IPS DF 4.7 (cell line): ENCODE measurements at regions not wholly inside any gene's neighbourhood (a gene's known extent, or its start where the extent isn't known, plus 50 kb on each side); places are given as distances from the start of the nearest gene placed in this dataset.

Experiments used
- DNase-seq: peaks from one replicate; pipeline ENCODE4 v3.0.0-alpha.2; 2013; ENCODE audit warnings: low spot score; ENCODE audit errors: extremely low read depth

GRCh38 chr18:68467329-68467728 lies 247.6 kb downstream of the TMX3 start:
- DNase-seq: no peak

DNA sequence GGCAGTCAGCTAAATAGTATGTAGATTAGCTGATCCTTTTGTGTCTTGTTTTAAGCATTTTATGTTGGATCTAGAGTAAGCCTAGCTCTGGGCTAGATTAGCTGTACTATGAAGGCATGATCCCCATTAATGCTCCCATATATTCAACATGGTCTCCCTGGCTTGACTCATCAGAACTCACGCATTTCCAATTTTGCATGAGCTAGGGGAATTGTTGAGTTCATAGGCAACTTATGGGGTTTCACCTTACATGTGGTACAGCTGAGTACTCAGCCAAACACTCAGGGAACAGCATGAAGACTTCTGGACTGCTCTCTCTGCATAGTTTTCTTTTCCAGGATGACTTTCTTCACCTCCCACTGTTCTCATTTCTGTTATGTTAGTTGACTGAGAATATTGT lies 248.2 kb downstream of the TMX3 start:
- no peak for DNase-seq

DNA sequence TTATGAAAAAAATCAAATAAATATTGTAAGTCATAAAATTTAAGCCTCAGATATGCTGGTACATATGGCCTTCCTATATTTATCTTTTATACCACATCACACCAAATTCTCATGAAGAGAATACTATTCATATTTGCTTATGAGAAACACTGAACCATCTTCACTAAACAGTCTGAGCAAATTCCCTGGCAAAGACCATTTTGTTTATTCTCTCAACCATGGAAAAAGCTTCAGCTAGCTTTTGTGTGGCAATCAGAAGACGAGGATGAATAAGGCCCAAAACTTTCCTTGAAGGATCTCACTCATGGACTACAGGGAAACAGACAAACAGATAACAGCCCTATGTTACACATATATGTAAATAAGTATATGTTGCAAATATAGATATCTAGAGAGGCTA lies 252.1 kb downstream of the TMX3 start:
- no peak for DNase-seq

- DNase-seq: no peak
These were observed 252.8 kb downstream of the TMX3 start for GRCh38 chr18:68462148-68462547.

DNA sequence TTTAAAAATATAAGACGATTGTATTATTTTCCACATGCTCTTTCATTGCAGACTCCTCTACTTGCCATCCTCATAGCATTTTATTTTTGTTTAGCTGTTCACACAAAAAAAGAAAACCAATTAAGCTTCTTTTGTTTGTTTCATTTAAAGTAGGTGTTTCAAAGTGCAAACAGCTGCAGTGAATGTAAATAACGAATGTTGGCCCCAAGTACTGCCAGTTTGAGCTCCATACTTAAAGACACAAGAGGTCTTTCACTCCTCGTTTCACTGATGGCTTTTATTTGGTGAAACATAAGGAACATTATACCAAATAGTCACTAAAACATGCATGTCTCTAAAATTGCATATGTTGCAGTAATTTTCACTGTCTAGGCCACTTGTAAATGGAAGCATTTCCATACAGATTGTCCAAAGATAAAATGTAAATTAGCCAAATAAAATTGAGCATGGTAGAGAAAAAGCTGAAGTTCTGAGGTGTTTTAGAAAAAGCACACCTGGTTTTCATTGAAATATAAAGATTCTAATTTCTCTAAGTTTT lies 253.4 kb downstream of the TMX3 start:
- no peak for DNase-seq

DNA sequence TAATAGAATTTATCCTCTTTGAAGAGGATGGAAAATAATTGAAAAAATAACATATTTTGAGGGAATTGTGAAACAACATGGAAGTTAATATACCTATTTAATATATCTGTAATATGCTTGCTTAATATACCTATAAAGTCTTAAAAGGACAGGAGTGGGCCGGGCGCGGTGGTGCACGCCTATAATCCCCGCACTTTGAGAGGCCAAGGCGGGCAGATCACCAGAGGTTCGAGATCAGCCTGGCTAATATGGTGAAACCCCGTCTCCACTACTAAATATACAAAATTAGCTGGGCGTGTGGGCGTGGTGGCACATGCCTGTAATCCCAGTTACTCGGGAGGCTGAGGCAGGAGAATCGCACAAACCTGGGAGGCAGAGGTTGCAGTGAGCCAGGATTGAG lies 254.9 kb downstream of the TMX3 start:
- DNase-seq: no peak

DNA sequence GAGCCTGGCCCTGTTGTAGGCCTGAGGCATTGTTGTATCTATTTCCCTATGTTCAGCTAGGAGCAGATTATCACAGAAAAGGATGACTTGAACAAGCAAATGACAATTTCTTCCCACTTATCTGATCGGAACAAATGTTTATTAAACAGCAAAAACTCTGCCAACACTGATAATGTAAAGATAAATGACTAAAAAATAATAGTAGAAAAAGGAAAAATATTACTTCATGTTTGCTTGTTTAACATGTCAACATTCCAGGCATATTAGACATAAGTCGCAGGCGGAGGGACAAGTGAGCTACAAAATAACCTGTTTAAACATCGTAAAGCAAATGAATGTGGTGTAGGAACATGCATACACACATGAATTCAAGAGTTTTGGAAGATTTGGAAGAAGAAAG lies 257.9 kb downstream of the TMX3 start:
- no peak for DNase-seq

DNA sequence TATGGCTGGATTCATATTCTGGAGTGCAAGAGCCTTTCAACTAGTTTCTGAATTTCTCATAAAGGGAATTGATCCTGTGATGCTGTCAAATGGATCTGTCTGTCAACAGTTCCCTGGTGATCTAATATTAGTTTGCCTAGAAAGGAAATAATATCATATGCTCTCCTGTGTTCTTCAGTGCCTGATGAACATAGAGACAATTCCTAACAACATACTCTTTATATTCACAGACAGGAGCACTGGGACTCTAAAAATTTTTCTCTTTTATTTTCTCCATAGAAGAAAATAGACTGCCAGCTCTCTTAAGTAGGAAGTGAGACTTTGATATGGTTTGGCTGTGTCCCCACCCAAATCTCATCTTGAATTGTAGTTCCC lies 259.7 kb downstream of the TMX3 start:
- no peak for DNase-seq

GRCh38 chr18:68454511-68455228 lies 260.2 kb downstream of the TMX3 start:
- DNase-seq: no peak

DNA sequence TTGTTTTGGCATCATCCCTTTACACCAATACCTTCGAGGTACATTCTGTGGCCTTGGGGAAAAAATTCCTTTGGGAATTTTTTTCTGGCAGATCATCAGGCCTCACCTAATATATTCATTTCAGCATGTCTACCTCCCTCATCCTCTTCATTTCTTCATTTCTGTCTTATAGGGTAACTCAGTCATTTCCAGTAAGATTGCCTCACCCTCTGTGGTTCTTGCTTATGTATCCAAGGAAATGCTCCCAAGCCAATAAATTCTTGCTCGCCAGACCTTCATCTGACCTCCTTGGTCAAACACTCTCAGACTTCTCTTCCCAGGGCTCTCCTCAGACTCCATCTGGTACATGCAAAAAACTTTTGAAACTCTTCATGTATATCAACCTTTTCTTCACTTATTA lies 265.6 kb downstream of the TMX3 start:
- DNase-seq: no peak

DNA sequence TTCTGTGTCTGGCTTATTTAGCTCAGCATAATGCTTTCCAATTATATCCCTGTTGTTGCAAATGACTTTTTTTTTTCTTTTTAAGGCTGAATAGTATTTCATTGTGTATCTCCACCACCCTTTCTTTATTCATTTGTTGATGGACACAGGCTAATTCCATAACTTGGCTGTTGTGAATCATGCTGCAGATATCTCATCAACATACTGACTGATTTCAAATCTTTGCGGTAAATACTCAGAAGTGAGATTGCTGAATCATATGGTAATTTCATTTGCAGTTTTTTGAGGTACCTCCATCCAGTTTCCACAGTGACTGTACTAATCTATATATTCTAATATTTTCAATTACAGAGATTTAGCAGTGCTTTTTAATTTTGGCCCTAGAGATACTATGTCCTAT lies 266.2 kb downstream of the TMX3 start:
- no peak for DNase-seq

GRCh38 chr18:68447286-68447685 lies 267.6 kb downstream of the TMX3 start:
- DNase-seq: no peak

GRCh38 chr18:68445668-68446426 lies 269.1 kb downstream of the TMX3 start:
- no peak for DNase-seq

DNA sequence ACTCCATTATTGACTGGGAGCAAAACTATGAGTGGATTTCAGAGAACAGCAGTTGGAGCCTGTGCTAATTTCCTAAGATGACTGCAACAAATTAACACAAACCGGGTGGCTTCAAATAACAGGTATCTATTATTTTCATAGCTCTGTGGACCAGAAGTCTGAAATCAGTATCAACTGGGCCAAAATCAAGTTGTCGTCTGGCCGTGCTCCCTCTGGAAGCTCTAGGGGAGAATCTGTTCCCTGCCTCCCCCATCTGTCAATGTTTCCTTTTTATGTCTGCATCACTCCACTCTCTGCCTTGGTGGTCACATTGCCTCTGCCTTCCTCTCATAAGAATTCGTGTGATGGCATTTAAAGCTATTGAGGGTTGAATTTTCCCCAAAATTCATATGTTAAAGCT lies 269.8 kb downstream of the TMX3 start:
- DNase-seq: no peak

DNA sequence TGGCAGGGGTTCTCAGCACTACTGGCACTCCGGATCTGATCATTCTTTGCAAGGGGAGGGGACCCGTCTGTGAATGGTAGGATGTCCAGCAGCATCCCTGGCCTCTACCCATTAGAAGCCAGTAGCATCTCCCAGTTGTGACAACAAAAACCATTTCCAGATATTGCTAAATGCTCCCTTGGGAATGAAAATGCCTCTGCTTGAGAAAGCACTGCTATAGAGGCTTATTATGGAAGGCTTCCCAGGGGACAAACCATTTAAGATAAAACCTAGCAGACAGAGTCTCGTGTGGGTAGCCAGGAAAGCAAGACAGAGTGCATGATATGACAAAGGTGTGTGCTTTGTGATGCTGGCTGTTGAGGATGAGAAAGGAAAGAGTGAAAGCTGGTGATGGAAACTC lies 273.7 kb downstream of the TMX3 start:
- no peak for DNase-seq

- no peak for DNase-seq
These were observed 274.5 kb downstream of the TMX3 start for GRCh38 chr18:68440433-68440832.

DNA sequence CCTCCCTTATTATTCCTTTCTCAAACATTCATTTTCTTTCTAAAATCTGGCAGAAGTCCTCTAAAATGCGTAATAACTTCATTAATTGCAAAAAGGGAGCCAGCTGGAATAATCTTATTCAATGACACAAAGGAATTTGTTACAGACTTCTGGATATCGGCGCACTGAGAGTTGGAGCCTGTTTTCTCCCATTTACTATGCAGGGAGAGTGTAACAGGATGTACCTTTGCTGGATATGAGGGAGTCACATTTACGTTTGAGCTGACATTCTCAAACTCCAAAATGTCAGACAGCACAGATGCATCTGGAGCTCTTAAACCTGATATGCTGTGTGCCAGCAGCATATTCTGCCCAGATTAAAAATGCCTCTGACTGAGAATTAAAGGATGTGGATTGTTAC lies 275.3 kb downstream of the TMX3 start:
- no peak for DNase-seq

GRCh38 chr18:68438983-68439382 lies 275.9 kb downstream of the TMX3 start:
- peak; percentile 14 for DNase-seq

- DNase-seq: no peak
These were observed 276.4 kb downstream of the TMX3 start for GRCh38 chr18:68438536-68438935.

DNA sequence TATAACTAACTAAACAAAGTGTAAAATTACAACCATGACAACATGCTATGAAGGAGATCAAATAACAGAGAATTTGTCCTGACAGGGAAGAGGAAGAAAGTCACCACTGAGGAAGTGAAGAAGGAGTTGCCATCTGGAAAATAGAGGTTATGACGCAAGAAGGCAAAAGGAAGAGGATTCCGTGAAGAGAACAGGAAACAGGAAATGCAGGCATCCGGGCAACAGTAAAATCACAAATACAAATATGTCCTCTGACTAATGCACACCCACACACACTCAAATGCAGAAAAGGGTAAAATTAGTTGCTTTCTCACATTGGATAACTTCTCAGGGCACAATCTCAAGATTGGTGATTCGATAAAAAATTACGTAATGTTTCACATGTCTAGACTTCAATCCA lies 278.4 kb downstream of the TMX3 start:
- DNase-seq: no peak

GRCh38 chr18:68435581-68435980 lies 279.3 kb downstream of the TMX3 start:
- DNase-seq: no peak

DNA sequence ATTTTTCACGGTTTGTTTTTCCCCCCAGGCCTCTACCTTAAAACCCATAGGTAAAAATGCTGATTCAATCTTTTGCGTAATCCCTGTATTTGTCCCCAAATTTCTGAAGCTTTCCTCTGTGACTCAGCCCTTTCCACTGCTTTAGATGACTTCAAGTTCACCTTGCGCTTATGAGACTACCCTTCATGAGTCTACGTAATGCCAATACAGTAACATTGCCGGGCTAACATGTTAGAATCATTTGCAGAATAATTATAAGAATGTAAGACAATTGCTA lies 283.0 kb downstream of the TMX3 start:
- no peak for DNase-seq
